ENCODE measurements at regions not wholly inside any gene's neighbourhood (a gene's known extent, or its start where the extent isn't known, plus 50 kb on each side); places are given as distances from the start of the nearest gene placed in this dataset.

DNA sequence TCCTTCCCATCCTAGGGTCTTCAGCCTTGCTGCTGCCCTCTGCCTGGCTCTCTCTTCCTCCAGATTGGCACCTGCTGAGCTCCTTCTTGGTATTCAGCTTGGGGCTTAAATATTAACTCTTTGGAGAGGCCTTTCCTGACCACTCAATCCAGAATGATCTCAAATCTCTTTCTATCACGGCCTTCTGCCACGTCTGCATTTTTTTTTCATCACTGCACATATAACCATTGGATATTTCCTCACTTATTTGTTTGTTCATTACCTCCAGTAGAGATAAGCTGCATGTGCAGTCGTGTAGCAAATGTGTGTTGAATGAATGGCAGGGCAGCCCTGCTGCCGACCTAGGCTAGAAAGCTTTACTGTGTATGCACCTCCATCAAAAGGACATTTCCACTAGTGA, 51.6 kb upstream of the MPP7 start:
- H3K4me1 Mint-ChIP-seq (ENCODE audit: low read depth) = peaks cover 3% of the 10 kb centered on the region
- no peak overlapping the region for H3K27ac Mint-ChIP-seq (ENCODE audit: unreplicated experiment)
- DNase-seq (ENCODE audit: low spot score) = no peak
- no peaks in the 10 kb centered on the region for H3K9me3 Mint-ChIP-seq (ENCODE audit: low read depth)
- no peak overlapping the region for H3K4me3 Mint-ChIP-seq (ENCODE audit: unreplicated experiment)
- TF ChIP-seq, protein P1, sequence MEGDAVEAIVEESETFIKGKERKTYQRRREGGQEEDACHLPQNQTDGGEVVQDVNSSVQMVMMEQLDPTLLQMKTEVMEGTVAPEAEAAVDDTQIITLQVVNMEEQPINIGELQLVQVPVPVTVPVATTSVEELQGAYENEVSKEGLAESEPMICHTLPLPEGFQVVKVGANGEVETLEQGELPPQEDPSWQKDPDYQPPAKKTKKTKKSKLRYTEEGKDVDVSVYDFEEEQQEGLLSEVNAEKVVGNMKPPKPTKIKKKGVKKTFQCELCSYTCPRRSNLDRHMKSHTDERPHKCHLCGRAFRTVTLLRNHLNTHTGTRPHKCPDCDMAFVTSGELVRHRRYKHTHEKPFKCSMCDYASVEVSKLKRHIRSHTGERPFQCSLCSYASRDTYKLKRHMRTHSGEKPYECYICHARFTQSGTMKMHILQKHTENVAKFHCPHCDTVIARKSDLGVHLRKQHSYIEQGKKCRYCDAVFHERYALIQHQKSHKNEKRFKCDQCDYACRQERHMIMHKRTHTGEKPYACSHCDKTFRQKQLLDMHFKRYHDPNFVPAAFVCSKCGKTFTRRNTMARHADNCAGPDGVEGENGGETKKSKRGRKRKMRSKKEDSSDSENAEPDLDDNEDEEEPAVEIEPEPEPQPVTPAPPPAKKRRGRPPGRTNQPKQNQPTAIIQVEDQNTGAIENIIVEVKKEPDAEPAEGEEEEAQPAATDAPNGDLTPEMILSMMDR (IDR thresholded peaks at IDR 0.05) = no peak
- no peaks in the 10 kb centered on the region for H3K36me3 Mint-ChIP-seq (ENCODE audit: low read depth)
- H3K27me3 Mint-ChIP-seq (ENCODE audit: low read depth) = no peaks in the 10 kb centered on the region

DNA sequence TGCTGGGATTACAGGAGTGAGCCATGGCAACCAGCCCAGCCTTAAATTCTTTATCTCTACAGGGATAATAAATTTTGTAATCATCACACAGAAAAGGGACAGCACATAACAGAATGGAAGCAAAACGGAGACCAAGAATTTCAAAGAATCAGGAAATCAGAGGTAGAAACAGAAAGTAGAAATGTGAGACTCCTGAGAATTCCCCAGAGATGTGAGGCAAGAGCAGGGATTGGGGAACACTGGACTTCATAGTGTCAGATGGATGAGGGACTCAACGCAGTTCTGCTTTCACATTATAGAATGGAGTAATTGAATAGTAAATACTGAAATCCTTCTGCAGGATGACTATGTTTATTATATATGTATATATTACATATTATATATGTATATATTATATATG, 52.5 kb upstream of the MPP7 start:
- DNase-seq (ENCODE audit: low spot score) = no peak
- no peaks in the 10 kb centered on the region for H3K36me3 Mint-ChIP-seq (ENCODE audit: low read depth)

DNA sequence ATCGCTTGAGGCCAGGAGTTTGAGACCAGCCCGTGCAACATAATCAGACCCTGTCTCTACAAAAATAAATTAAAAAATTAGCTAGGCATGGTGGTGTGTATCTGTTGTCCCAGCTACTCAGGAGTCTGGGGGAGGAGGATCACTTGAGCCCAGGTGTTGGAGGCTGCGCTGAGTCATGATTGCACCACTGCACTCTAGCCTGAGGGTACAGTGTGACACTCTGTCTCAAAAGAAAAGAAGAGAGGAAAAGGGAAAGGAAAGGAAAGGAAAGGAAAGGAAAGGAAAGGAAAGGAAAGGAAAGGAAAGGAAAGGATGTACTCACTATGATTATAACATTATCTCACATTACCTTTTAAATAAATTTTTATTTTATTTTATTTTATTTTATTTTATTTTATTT, 56.5 kb upstream of the MPP7 start:
- H3K36me3 Mint-ChIP-seq (ENCODE audit: low read depth) = no peaks in the 10 kb centered on the region
- DNase-seq (ENCODE audit: low spot score) = no peak

More for the DNA sequence above, 52.5 kb upstream of the MPP7 start:
- H3K4me1 Mint-ChIP-seq (ENCODE audit: low read depth) = peaks cover 3% of the 10 kb centered on the region
- no peak overlapping the region for H3K4me3 Mint-ChIP-seq (ENCODE audit: unreplicated experiment)
- TF ChIP-seq, protein P1 (IDR thresholded peaks at IDR 0.05) = no peak
- no peak overlapping the region for H3K27ac Mint-ChIP-seq (ENCODE audit: unreplicated experiment)
- H3K9me3 Mint-ChIP-seq (ENCODE audit: low read depth) = no peaks in the 10 kb centered on the region
- no peaks in the 10 kb centered on the region for H3K27me3 Mint-ChIP-seq (ENCODE audit: low read depth)

DNA sequence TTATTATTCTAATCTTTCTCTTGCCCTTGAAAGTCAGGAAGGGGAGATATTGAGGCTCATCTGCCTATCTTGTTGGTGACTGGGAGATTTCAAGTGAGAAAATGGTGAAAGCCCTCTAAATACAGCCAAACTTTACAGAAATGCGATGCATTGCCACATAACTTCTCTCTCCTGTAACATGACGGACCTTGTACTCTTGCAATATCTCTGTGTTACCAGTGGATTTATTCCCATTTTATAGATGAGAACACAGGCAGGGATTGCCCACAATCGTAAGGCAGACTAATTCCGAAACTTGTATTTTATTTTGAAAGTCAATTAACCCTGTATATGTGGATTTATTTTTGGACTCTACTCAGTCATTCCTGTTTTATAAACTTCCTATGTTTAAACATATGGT, 57.3 kb upstream of the MPP7 start:
- H3K4me1 Mint-ChIP-seq (ENCODE audit: low read depth) = peaks cover 3% of the 10 kb centered on the region
- no peaks in the 10 kb centered on the region for H3K36me3 Mint-ChIP-seq (ENCODE audit: low read depth)
- no peak for DNase-seq (ENCODE audit: low spot score)
- H3K27ac Mint-ChIP-seq (ENCODE audit: unreplicated experiment) = no peak overlapping the region
- TF ChIP-seq, protein P1 (IDR thresholded peaks at IDR 0.05) = no peak
- H3K9me3 Mint-ChIP-seq (ENCODE audit: low read depth) = no peaks in the 10 kb centered on the region
- H3K4me3 Mint-ChIP-seq (ENCODE audit: unreplicated experiment) = no peak overlapping the region
- no peaks in the 10 kb centered on the region for H3K27me3 Mint-ChIP-seq (ENCODE audit: low read depth)

More for the DNA sequence above, 56.5 kb upstream of the MPP7 start:
- Mint-ChIP-seq H3K27ac (ENCODE audit: unreplicated experiment) (no peak overlapping the region), H3K4me1 (ENCODE audit: low read depth) (peaks cover 3% of the 10 kb centered on the region), H3K9me3 (ENCODE audit: low read depth) (no peaks in the 10 kb centered on the region), H3K27me3 (ENCODE audit: low read depth) (no peaks in the 10 kb centered on the region), H3K4me3 (ENCODE audit: unreplicated experiment) (no peak overlapping the region)
- TF ChIP-seq, protein P1 (IDR thresholded peaks at IDR 0.05) = no peak

DNA sequence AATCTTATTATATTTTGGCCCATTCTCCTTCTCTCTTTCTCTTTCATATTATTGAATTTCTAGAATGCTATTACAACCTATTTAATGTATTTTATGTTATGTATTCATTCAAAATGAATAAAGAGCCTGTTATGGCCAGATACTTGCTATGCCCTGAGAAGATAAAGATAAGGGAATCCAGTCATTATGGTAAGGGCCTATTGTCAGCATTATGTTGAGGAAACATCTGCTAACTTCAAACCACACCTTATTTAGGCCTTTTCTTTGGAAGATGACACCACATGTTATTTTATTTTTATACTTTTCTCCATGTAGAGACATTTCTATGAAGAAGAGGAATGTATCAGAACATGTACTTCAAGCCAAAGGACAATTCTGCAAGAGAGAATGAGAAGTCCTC, 60.5 kb upstream of the MPP7 start:
- H3K27ac Mint-ChIP-seq (ENCODE audit: unreplicated experiment) = no peak overlapping the region
- H3K36me3 Mint-ChIP-seq (ENCODE audit: low read depth) = no peaks in the 10 kb centered on the region
- H3K4me1 Mint-ChIP-seq (ENCODE audit: low read depth) = peaks cover 18% of the 10 kb centered on the region
- no peak for DNase-seq (ENCODE audit: low spot score)
- TF ChIP-seq, protein P1 (IDR thresholded peaks at IDR 0.05) = no peak
- H3K27me3 Mint-ChIP-seq (ENCODE audit: low read depth) = no peaks in the 10 kb centered on the region
- H3K4me3 Mint-ChIP-seq (ENCODE audit: unreplicated experiment) = no peak overlapping the region
- no peaks in the 10 kb centered on the region for H3K9me3 Mint-ChIP-seq (ENCODE audit: low read depth)
